DMS53 (cell line): ENCODE measurements at regions not wholly inside any gene's neighbourhood (a gene's known extent, or its start where the extent isn't known, plus 50 kb on each side); places are given as distances from the start of the nearest gene placed in this dataset.

Experiments
- DNase-seq: peaks from one replicate; lab custom pipeline; 2025; lab: John Stamatoyannopoulos, UW

- DNase-seq, result no peak
These were observed 184.6 kb upstream of the CNTN5 start for GRCh38 chr11:98836156-98836555.

GRCh38 chr11:98842187-98842586, 178.6 kb upstream of the CNTN5 start:
- no peak for DNase-seq

GRCh38 chr11:98862169-98862568, 158.6 kb upstream of the CNTN5 start:
- no peak for DNase-seq

DNA sequence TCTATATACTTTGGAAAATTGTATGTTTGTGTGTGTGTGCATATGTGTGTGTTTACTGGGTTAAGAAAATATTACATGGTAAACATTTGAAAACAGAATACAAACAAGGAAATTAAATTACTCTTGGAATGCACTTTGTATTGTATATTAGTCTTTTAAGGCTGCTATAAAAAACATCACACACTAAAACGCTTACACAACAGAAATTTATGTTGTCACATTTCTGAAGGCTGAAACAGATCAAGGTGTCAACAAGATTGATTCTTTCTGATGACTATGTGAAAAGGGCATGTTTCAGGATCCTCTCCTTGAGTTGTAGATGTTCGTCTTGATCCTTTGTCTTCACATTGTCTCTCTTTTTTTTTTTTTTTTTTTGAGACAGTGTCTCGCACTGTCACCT, 149.1 kb upstream of the CNTN5 start:
- DNase-seq, result no peak

DNA sequence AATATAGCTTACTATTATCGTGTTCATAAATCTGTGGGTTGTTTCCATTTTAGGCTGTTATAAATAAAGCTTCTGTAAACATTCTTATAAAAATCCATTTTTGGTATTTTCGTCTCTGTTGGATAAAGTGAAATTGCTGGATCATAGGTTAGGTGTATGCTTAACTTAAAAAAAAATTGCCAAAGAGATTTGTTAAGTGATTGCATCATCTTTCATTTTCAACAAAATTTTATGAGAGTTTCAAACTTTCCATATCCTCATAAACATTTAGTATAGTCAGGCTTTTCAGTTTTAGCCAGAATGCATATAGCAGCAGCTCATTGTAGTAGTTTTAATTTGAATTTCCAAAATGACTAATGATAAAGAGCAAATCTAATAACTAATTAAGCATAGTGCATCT, 146.7 kb upstream of the CNTN5 start:
- DNase-seq, result no peak

GRCh38 chr11:98895936-98896335, 124.8 kb upstream of the CNTN5 start:
- no peak for DNase-seq

GRCh38 chr11:98940913-98941312, 79.8 kb upstream of the CNTN5 start:
- peak; percentile 68 for DNase-seq

DNA sequence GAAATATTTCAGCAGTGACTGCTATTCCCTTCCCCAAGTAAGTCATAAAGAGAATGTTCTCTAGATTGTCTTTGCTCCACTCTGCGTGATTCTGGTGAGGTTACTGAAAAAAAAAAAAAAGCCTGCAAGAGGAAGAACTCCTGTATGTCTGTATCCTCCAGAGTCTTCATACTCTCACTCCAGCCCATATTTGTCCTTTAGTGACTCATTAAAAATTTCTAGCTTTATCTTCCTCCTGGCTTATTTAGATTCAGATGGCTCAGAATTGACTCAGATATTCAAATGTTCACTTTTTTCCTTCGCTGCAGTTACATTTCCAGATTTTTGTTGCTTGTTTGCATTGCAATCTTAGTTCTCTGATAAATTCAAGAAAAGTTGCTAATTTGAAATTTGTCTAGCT, 76.3 kb upstream of the CNTN5 start:
- DNase-seq, result no peak

GRCh38 chr11:98952107-98952506, 68.6 kb upstream of the CNTN5 start:
- no peak for DNase-seq

- peak; percentile 32 for DNase-seq
These were observed 65.2 kb upstream of the CNTN5 start for GRCh38 chr11:98955551-98955950.

DNA sequence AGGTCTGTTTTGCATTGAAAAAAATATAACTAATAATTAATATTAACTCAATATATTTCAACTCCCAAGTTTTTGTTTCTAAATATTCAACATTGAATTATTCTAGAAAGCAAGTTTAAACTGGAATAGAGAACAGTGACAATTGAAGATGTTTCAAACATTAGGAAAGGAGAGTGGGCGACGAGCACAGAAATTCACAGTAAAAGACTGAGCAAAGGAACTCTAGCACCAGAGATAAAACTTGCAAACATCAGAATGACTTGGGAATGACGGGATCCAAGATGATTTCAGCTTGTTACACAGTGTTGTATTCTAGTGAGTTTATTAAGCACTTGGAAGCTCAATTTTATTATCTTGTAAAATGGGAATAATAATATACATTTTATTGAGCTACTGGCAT, 56.6 kb upstream of the CNTN5 start:
- DNase-seq, result no peak

DNA sequence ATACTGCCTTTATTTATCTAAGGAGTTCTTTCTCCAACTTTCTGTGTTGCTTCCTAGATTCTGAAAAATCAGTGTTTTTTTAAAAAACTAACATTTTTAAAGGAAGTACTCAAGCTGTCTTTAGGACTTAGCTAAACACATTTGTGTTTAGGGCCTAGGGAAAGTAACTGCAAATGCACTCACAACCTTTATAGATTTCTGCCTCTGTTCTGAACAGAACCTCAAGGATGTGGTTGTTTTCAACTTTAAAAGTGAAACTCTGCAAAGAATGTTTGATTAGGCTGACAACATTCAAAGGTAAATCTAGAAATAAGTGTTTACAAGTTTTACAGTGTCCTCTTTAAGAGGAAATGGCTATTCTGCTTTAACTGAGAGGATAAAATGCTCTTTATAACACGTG, 55.4 kb upstream of the CNTN5 start:
- DNase-seq, result no peak

- no peak for DNase-seq
These were observed 55.0 kb upstream of the CNTN5 start for GRCh38 chr11:98965775-98966174.

- no peak for DNase-seq
These were observed 53.7 kb upstream of the CNTN5 start for GRCh38 chr11:98967005-98967404.
